SJSA1 (cell line): ENCODE measurements at regions not wholly inside any gene's neighbourhood (a gene's known extent, or its start where the extent isn't known, plus 50 kb on each side); places are given as distances from the start of the nearest gene placed in this dataset.

Experiments
- DNase-seq, 2 experiments: peaks; one replicate each; pipeline ENCODE4 v3.0.0-alpha.2; 2015 to 2020; ENCODE audit warnings: low spot score in 2 of 2, low read depth in 1 of 2
- H3K27ac ChIP-seq: fragments of 250-450 bp; sonication (Bioruptor Pico); 2 replicates; pipeline ENCODE4 v1.5.1; 2020; ENCODE audit warnings: mild to moderate bottlenecking, moderate library complexity
- H3K27me3 ChIP-seq: fragments of 250-450 bp; sonication (Bioruptor Pico); replicated peaks from 2 replicates; pipeline ENCODE4 v1.5.1; 2020; ENCODE audit warnings: mild to moderate bottlenecking, moderate library complexity
- H3K36me3 ChIP-seq: fragments of 250-450 bp; sonication (Bioruptor Pico); 2 replicates; pipeline ENCODE4 v1.5.1; 2020; ENCODE audit warnings: mild to moderate bottlenecking
- H3K4me1 ChIP-seq: fragments of 250-450 bp; sonication (Bioruptor Pico); replicated peaks from 2 replicates; pipeline ENCODE4 v1.6.1; 2021; ENCODE audit warnings: mild to moderate bottlenecking
- H3K4me3 ChIP-seq: fragments of 250-450 bp; sonication (Bioruptor Pico); 2 replicates; pipeline ENCODE4 v1.5.1; 2020; ENCODE audit warnings: mild to moderate bottlenecking
- H3K9me3 ChIP-seq: fragments of 250-450 bp; sonication (Bioruptor Pico); replicated peaks from 2 replicates; pipeline ENCODE4 v1.5.1; 2020; ENCODE audit warnings: mild to moderate bottlenecking

- Histone ChIP-seq H3K9me3 (no peaks in the 10 kb centered on the region), H3K4me1 (no peaks in the 10 kb centered on the region), H3K4me3 (no peak overlapping the region), H3K36me3 (no peaks in the 10 kb centered on the region), H3K27ac (no peak overlapping the region), H3K27me3 (no peaks in the 10 kb centered on the region)
- no peak for DNase-seq
Observed at GRCh38 chr21:32167513-32167912, 111.3 kb downstream of the MIS18A start.

- Histone ChIP-seq H3K4me3 (no peak overlapping the region), H3K36me3 (no peaks in the 10 kb centered on the region), H3K9me3 (no peaks in the 10 kb centered on the region; the same call in 1 of the 2 replicates), H3K27ac (no peak overlapping the region), H3K27me3 (0 out of 2 replicates have a peak, but pooled peaks cover 8% of the 10 kb centered on the region), H3K4me1 (no peaks in the 10 kb centered on the region)
- no peak for DNase-seq
Observed at GRCh38 chr21:32163386-32163785, 115.5 kb downstream of the MIS18A start.

DNA sequence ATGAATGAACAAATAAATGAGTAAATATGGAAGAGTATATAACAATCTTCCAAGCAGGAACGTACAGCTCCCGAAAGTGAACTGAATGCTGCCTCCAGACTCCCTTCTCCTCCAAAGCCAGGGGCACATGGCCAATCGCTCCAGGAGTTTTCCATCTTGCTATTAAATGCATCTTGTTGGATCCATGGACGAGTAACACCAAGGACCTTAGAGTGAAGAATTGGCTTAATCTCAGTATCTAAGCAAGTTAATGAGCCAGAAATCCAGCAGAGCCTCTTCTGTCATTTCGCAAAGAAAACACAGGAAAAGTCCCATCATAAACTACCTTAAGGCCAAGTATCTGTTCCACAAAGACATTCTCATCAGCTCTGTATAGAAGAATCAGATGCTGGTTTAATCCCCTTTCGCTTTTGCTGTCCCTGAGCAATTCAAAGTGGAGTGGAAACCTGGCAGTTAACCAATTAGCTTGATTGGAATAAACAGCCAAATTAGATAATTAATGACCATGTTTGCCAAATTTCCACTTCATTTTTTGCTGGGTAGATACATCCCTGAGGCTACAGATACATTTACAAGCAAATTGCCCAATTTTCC lies 116.0 kb downstream of the MIS18A start:
- no peak overlapping the region for H3K4me3 ChIP-seq
- H3K9me3 ChIP-seq: no peaks in the 10 kb centered on the region; the same call in 1 of the 2 replicates
- no peaks in the 10 kb centered on the region for H3K36me3 ChIP-seq
- 0 out of 2 replicates have a peak, but pooled peaks cover 8% of the 10 kb centered on the region for H3K27me3 ChIP-seq
- no peaks in the 10 kb centered on the region for H3K4me1 ChIP-seq
- no peak for DNase-seq
- no peak overlapping the region for H3K27ac ChIP-seq

DNA sequence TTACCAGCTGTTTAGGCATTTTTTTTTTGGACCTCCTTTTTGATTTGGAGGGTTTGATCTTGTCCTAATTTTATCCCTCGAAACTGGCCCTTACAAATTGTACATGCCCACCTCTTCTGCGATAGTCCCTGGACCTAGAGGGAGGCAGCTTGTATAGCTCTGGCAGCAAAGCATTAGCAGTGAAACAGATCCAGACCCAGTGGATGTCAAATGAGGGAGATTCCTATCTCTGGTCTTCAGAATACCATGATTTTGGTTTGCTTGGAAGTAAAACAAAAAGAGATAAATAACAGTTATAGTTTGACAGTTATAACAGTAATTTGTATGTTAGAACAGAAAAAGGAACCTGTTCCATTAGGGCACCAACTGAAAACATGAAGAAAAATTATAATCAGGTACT lies 123.6 kb downstream of the MIS18A start:
- H3K4me3 ChIP-seq: no peak overlapping the region

GRCh38 chr21:32147041-32147440 lies 131.8 kb downstream of the MIS18A start:
- H3K27ac ChIP-seq: no peak overlapping the region
- H3K9me3 ChIP-seq: no peaks in the 10 kb centered on the region
- H3K27me3 ChIP-seq: no peaks in the 10 kb centered on the region
- no peaks in the 10 kb centered on the region for H3K36me3 ChIP-seq
- peaks cover 19% of the 10 kb centered on the region for H3K4me1 ChIP-seq
- no peak for DNase-seq
- H3K4me3 ChIP-seq: no peak overlapping the region

More for the DNA sequence above, 123.6 kb downstream of the MIS18A start:
- Histone ChIP-seq H3K27ac (no peak overlapping the region), H3K9me3 (no peaks in the 10 kb centered on the region), H3K36me3 (no peaks in the 10 kb centered on the region), H3K4me1 (no peaks in the 10 kb centered on the region), H3K27me3 (no peaks in the 10 kb centered on the region)
- DNase-seq: no peak

- no peak overlapping the region for H3K4me3 ChIP-seq
- H3K4me1 ChIP-seq: peaks cover 19% of the 10 kb centered on the region
- H3K9me3 ChIP-seq: no peaks in the 10 kb centered on the region
- no peak for DNase-seq
- no peak overlapping the region for H3K27ac ChIP-seq
- H3K36me3 ChIP-seq: no peaks in the 10 kb centered on the region
- H3K27me3 ChIP-seq: no peaks in the 10 kb centered on the region
Observed at GRCh38 chr21:32144851-32145250, 134.0 kb downstream of the MIS18A start.

GRCh38 chr21:32143241-32143939 lies 135.5 kb downstream of the MIS18A start:
- Histone ChIP-seq H3K36me3 (no peaks in the 10 kb centered on the region), H3K4me1 (peaks cover 19% of the 10 kb centered on the region), H3K27me3 (no peaks in the 10 kb centered on the region), H3K27ac (no peak overlapping the region), H3K9me3 (no peaks in the 10 kb centered on the region), H3K4me3 (no peak overlapping the region)
- peak; percentile 53 to 61 for DNase-seq

DNA sequence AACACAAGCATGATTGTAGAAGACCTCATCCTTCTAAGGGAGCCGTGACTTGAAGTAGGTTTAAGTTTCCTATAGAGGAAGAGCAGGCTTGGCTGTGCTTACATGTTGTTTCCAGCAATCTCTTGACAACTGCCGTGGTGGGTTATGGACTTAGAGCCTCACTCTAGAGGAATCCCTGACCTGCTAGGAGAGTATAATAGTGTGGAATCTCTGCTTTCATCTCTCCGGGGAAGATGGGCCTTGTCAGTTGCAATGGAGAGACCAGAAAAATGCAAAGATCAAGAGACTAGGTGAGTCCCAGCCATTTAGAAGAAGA lies 137.6 kb downstream of the MIS18A start:
- H3K27me3 ChIP-seq: no peaks in the 10 kb centered on the region
- peaks cover 32% of the 10 kb centered on the region for H3K4me1 ChIP-seq
- H3K36me3 ChIP-seq: no peaks in the 10 kb centered on the region
- DNase-seq: no peak
- no peaks in the 10 kb centered on the region for H3K9me3 ChIP-seq
- H3K4me3 ChIP-seq: no peak overlapping the region
- H3K27ac ChIP-seq: no peak overlapping the region

GRCh38 chr21:32140604-32141317 lies 138.1 kb downstream of the MIS18A start:
- Histone ChIP-seq H3K4me3 (no peak overlapping the region), H3K36me3 (no peaks in the 10 kb centered on the region), H3K4me1 (peaks cover 37% of the 10 kb centered on the region), H3K27ac (no peak overlapping the region), H3K27me3 (no peaks in the 10 kb centered on the region), H3K9me3 (no peaks in the 10 kb centered on the region)
- no peak for DNase-seq

DNA sequence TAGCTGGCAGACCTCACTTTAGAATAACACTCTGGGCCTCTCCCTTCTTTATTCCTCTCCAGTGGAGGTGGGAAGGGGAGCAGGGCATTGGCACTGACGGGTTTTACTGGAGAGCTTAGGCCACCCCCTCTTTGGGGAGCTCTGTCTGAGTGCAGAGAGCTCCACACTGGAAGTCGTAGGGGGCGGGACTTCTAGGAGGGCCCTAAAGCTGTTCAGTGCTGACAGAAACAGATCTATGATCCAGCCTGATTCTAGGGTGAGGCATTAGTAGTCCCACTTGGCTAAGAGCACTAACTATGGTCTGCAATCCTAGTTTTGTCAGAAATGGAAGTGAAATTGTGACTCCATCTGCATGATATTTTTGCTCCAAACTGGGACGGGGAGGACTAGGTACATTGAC lies 138.7 kb downstream of the MIS18A start:
- Histone ChIP-seq H3K4me1 (peaks cover 43% of the 10 kb centered on the region), H3K36me3 (no peaks in the 10 kb centered on the region), H3K4me3 (no peak overlapping the region), H3K9me3 (no peaks in the 10 kb centered on the region), H3K27ac (no peak overlapping the region), H3K27me3 (no peaks in the 10 kb centered on the region)
- no peak for DNase-seq

DNA sequence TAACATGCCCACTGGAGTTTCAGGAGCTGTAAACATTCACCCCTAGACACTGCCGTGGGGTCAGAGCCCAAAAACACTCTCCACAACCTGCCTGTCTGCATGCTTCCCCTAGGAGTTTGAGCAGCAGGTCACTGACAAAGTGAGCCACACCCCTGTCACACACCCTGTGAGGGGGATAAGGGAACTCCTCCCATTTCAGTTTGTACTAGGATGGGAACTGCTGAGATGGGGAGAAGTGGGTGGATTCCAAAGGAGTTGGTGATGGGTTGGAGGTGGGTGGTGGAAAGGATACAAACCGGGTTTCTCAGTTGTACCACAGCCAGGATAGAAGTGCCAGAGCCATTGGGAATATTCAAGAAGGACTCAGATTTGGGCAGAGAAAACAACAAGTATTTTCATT lies 140.2 kb downstream of the MIS18A start:
- H3K27me3 ChIP-seq: no peaks in the 10 kb centered on the region
- no peak for DNase-seq
- H3K4me3 ChIP-seq: no peak overlapping the region
- peaks cover 52% of the 10 kb centered on the region for H3K4me1 ChIP-seq
- no peaks in the 10 kb centered on the region for H3K9me3 ChIP-seq
- no peak overlapping the region for H3K27ac ChIP-seq
- no peaks in the 10 kb centered on the region for H3K36me3 ChIP-seq

DNA sequence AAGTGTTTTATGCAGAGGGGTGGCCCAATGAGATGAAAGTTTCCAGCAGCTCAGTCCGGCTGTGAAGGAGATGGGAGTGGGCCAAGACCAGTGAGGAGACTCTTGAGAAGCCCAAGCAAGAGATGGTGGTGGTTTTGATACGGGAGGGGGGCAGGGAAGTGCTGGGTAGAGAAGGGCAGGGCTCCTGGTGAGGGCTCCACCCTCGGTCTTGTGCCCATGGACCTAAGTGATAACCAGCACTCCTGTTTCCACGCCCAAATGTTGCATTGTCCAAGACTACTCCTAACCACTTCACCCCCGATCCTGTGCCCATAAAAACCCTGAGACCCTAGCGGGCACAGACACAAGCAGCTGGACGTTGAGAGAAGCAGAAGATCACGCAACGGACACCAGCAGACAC lies 140.9 kb downstream of the MIS18A start:
- H3K27ac ChIP-seq: no peak overlapping the region
- DNase-seq: no peak
- H3K36me3 ChIP-seq: no peaks in the 10 kb centered on the region
- H3K4me3 ChIP-seq: no peak overlapping the region
- no peaks in the 10 kb centered on the region for H3K9me3 ChIP-seq
- H3K27me3 ChIP-seq: no peaks in the 10 kb centered on the region
- peaks cover 52% of the 10 kb centered on the region for H3K4me1 ChIP-seq

DNA sequence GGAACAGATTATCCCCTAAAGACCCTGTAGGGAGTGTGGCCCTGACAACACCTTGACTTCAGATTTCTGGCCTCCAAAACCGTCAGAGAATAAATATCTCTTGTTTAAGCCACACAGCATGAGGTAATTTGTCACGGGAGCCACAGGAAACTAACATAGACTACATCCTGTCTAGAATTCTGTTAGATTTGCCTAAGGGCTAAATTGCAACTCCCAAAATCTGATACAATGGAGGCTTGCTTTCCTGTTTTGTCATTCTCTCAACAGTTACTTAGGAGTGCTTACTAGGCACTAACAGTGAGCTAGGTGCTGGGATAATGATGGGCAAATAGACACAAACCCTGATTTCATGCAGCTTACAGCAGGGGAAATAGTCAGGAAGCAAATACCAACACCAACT lies 141.6 kb downstream of the MIS18A start:
- no peaks in the 10 kb centered on the region for H3K9me3 ChIP-seq
- no peaks in the 10 kb centered on the region for H3K36me3 ChIP-seq
- H3K27me3 ChIP-seq: no peaks in the 10 kb centered on the region
- H3K27ac ChIP-seq: no peak overlapping the region
- no peak for DNase-seq
- peaks cover 53% of the 10 kb centered on the region for H3K4me1 ChIP-seq
- H3K4me3 ChIP-seq: no peak overlapping the region

DNA sequence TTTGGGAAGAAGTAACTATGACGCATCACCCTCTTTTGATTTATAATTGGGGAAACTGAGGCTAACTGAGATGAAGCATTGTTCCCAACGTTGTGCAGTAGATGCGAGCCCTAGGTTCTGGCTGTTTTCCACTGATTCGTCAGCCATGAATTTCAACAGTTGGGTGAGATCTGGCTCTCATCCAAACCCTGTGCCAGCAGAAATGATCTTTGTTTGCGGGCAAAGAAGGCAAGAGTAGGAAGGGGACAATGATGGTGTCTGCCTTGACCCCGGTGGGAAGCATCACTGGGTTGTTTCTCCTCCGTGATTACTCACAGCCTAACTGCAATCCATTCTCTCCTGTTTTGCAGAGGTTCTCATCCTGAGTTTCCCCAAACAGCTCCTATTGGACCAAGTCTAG lies 142.3 kb downstream of the MIS18A start:
- H3K27ac ChIP-seq: peak overlapping the region; percentile 51; the same call in 1 of the 2 replicates

More for the DNA sequence above, 142.3 kb downstream of the MIS18A start:
- peak in 1 of 2 experiments; percentile 28 for DNase-seq
- Histone ChIP-seq H3K27me3 (no peaks in the 10 kb centered on the region), H3K4me1 (peaks cover 60% of the 10 kb centered on the region), H3K36me3 (no peaks in the 10 kb centered on the region), H3K9me3 (no peaks in the 10 kb centered on the region), H3K4me3 (no peak overlapping the region)
